SK-N-MC (cell line): ENCODE measurements at regions not wholly inside any gene's neighbourhood (a gene's known extent, or its start where the extent isn't known, plus 50 kb on each side); places are given as distances from the start of the nearest gene placed in this dataset.

ENCODE experiments used
- EZH2 ChIP-seq: fragments of 200-600 bp; sonication (generic); IDR thresholded peaks from one replicate; pipeline ENCODE4 v1.6.1; 2017; ENCODE audit warnings: antibody characterized with exemption
- POLR2AphosphoS5 ChIP-seq: IDR thresholded peaks from 2 replicates; pipeline ENCODE4 v1.6.1; 2012; ENCODE audit warnings: mild to moderate bottlenecking, low read depth, low read length, borderline replicate concordance

GRCh38 chr1:112165375-112165774 is 175.9 kb upstream of the KCND3 start:
- no peak for TF ChIP-seq EZH2
- TF ChIP-seq POLR2AphosphoS5 = no peak
